Stimulated activated CD8-positive, alpha-beta memory T cell treated with anti-CD3 and anti-CD28 coated beads, Interleukin-4, amount 100 ng/mL, for 1 hour (primary cell): ENCODE measurements at regions not wholly inside any gene's neighbourhood (a gene's known extent, or its start where the extent isn't known, plus 50 kb on each side); places are given as distances from the start of the nearest gene placed in this dataset.

ENCODE experiments used
- DNase-seq, 2 donors: peaks; one replicate each; pipeline ENCODE4 v3.0.0-alpha.2; 2020; ENCODE audit warnings: low read depth in 2 of 2, low spot score in 1 of 2

GRCh38 chr15:39167164-39168058, 413.5 kb upstream of the THBS1 start:
- no peak for DNase-seq

GRCh38 chr15:39171944-39172368, 408.9 kb upstream of the THBS1 start:
- no peak for DNase-seq

GRCh38 chr15:39172380-39173281, 408.2 kb upstream of the THBS1 start:
- DNase-seq: no peak

GRCh38 chr15:39173426-39173825, 407.5 kb upstream of the THBS1 start:
- no peak for DNase-seq

- DNase-seq: no peak
Observed at GRCh38 chr15:39174332-39174731, 406.5 kb upstream of the THBS1 start.

GRCh38 chr15:39176030-39176429, 404.8 kb upstream of the THBS1 start:
- DNase-seq: no peak

GRCh38 chr15:39177561-39177960, 403.3 kb upstream of the THBS1 start:
- DNase-seq: no peak

GRCh38 chr15:39180030-39180429, 400.8 kb upstream of the THBS1 start:
- DNase-seq: no peak

GRCh38 chr15:39180483-39180933, 400.4 kb upstream of the THBS1 start:
- no peak for DNase-seq

GRCh38 chr15:39181056-39181747, 399.7 kb upstream of the THBS1 start:
- no peak for DNase-seq

GRCh38 chr15:39181940-39182339, 398.9 kb upstream of the THBS1 start:
- no peak for DNase-seq

GRCh38 chr15:39183164-39183881, 397.6 kb upstream of the THBS1 start:
- DNase-seq: no peak

GRCh38 chr15:39184701-39185390, 396.0 kb upstream of the THBS1 start:
- DNase-seq: no peak

GRCh38 chr15:39188314-39188713, 392.6 kb upstream of the THBS1 start:
- no peak for DNase-seq

- DNase-seq: no peak
Observed at GRCh38 chr15:39188930-39189329, 391.9 kb upstream of the THBS1 start.

GRCh38 chr15:39191871-39192291, 389.0 kb upstream of the THBS1 start:
- DNase-seq: no peak

GRCh38 chr15:39192351-39192750, 388.5 kb upstream of the THBS1 start:
- DNase-seq: no peak

GRCh38 chr15:39192979-39193560, 387.8 kb upstream of the THBS1 start:
- DNase-seq: no peak

GRCh38 chr15:39193611-39194010, 387.3 kb upstream of the THBS1 start:
- no peak for DNase-seq
